Parathyroid adenoma (tissue), 2 donors: ENCODE measurements at regions not wholly inside any gene's neighbourhood (a gene's known extent, or its start where the extent isn't known, plus 50 kb on each side); places are given as distances from the start of the nearest gene placed in this dataset.

ENCODE experiments used
- H2AFZ ChIP-seq: fragments of 300-600 bp; sonication (generic); one replicate; pipeline ENCODE4 v1.7.0; 2017; ENCODE audit warnings: antibody characterized with exemption, mild to moderate bottlenecking
- H3K27ac ChIP-seq: fragments of 300-600 bp; sonication (generic); one replicate; pipeline ENCODE4 v1.7.0; 2017
- H3K27me3 ChIP-seq: fragments of 300-600 bp; sonication (generic); one replicate; pipeline ENCODE4 v1.7.0; 2017; ENCODE audit warnings: low read length; ENCODE audit not compliant: control insufficient read depth, insufficient read depth
- H3K36me3 ChIP-seq: fragments of 300-600 bp; sonication (generic); one replicate; pipeline ENCODE4 v1.7.0; 2017; ENCODE audit warnings: low read length; ENCODE audit not compliant: control insufficient read depth, insufficient read depth
- H3K4me1 ChIP-seq: fragments of 300-600 bp; sonication (generic); one replicate; pipeline ENCODE4 v1.7.0; 2017; ENCODE audit warnings: control low read depth
- H3K4me2 ChIP-seq: fragments of 300-600 bp; sonication (generic); one replicate; pipeline ENCODE4 v1.7.0; 2017; ENCODE audit warnings: low read length
- H3K4me3 ChIP-seq: fragments of 300-600 bp; sonication (generic); one replicate; pipeline ENCODE4 v1.7.0; 2017; ENCODE audit warnings: low read depth, low read length
- H3K79me2 ChIP-seq: fragments of 300-600 bp; sonication (generic); one replicate; pipeline ENCODE4 v1.7.0; 2017; ENCODE audit warnings: control low read depth
- H3K9ac ChIP-seq: fragments of 300-600 bp; sonication (generic); one replicate; pipeline ENCODE4 v1.7.0; 2017; ENCODE audit warnings: mild to moderate bottlenecking
- H3K9me3 ChIP-seq: fragments of 300-600 bp; sonication (generic); one replicate; pipeline ENCODE4 v1.7.0; 2017; ENCODE audit warnings: low read length; ENCODE audit not compliant: control insufficient read depth
- TF ChIP-seq, protein P1 (sequence below): fragments of 300-600 bp; sonication (generic); IDR thresholded peaks from one replicate; pipeline ENCODE4 v1.7.0; 2017; ENCODE audit warnings: antibody characterized with exemption, mild to moderate bottlenecking
- donor health status: primary hyperparathyroidism.

DNA sequence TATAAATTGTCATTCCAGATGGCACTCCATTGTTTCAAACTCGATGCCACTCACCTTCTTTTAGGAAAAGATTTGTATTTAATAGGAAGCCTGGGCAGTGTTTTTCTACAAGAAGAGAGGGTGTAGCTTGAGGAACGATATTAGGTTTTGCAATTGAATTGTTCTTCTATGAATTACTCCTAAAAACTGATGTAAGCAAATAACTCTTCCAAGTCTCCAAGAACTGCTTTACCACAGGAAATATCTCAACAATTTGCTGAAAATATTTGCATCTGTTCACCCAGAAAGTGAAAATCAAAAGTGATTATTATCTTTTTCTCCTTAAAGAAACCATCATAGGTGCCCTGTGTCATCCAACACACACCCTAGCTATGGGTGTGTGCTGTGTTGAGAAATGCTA is 261.3 kb upstream of the MEOX2 start:
- H3K79me2 ChIP-seq: no peaks in the 10 kb centered on the region
- TF ChIP-seq, protein P1, sequence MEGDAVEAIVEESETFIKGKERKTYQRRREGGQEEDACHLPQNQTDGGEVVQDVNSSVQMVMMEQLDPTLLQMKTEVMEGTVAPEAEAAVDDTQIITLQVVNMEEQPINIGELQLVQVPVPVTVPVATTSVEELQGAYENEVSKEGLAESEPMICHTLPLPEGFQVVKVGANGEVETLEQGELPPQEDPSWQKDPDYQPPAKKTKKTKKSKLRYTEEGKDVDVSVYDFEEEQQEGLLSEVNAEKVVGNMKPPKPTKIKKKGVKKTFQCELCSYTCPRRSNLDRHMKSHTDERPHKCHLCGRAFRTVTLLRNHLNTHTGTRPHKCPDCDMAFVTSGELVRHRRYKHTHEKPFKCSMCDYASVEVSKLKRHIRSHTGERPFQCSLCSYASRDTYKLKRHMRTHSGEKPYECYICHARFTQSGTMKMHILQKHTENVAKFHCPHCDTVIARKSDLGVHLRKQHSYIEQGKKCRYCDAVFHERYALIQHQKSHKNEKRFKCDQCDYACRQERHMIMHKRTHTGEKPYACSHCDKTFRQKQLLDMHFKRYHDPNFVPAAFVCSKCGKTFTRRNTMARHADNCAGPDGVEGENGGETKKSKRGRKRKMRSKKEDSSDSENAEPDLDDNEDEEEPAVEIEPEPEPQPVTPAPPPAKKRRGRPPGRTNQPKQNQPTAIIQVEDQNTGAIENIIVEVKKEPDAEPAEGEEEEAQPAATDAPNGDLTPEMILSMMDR: no peak
- H3K27ac ChIP-seq: no peak overlapping the region
- no peaks in the 10 kb centered on the region for H3K27me3 ChIP-seq
- no peaks in the 10 kb centered on the region for H3K9me3 ChIP-seq
- no peak overlapping the region for H2AFZ ChIP-seq
- H3K4me3 ChIP-seq: no peak overlapping the region
- no peaks in the 10 kb centered on the region for H3K4me1 ChIP-seq
- H3K36me3 ChIP-seq: no peaks in the 10 kb centered on the region
- H3K9ac ChIP-seq: no peak overlapping the region
- H3K4me2 ChIP-seq: no peak overlapping the region

DNA sequence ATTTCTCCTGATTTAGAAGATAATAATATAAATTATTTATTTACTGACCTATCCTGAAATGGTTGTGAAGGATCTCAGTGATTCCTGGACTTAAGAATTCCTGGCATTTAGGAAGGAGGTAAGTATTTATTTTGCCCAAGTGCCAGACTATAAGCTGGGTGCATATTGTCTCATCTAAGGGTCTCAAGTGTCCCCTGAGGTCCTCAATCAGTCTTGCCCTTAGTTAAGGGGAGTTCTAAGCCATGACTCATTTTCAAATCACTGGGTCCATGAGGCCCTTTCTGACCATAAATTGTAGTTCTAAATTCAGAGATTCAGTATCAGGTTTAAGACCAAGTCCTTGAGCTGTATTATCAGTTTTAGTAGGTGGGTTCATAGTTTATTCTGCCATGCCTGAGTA is 251.6 kb upstream of the MEOX2 start:
- no peaks in the 10 kb centered on the region for H3K79me2 ChIP-seq
- TF ChIP-seq, protein P1: no peak
- H3K9me3 ChIP-seq: no peaks in the 10 kb centered on the region
- no peaks in the 10 kb centered on the region for H3K4me1 ChIP-seq
- no peak overlapping the region for H3K9ac ChIP-seq
- H3K27ac ChIP-seq: no peak overlapping the region
- no peak overlapping the region for H2AFZ ChIP-seq
- no peak overlapping the region for H3K4me2 ChIP-seq
- no peak overlapping the region for H3K4me3 ChIP-seq
- no peaks in the 10 kb centered on the region for H3K27me3 ChIP-seq
- H3K36me3 ChIP-seq: no peaks in the 10 kb centered on the region

DNA sequence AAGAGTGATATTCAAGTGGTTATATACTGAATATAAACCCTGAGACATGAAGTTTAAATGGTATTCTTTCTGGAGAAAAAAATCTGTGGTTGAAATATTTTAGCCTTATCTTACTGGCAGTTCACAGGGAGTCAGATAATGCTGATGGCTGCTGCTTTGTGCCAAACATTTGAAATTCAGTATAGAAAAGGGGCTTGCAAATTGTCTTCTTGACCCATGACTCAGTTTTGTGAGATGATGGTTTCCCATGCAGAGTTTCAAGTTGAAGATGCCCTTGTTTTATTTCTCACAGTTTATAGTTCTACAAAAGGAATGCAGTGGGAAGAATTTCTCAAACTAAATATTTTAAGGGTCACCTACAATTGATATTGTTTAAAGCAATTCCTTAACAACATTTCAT is 251.1 kb upstream of the MEOX2 start:
- Histone ChIP-seq H3K4me3 (no peak overlapping the region), H3K4me2 (no peak overlapping the region), H3K9me3 (no peaks in the 10 kb centered on the region), H3K4me1 (no peaks in the 10 kb centered on the region), H3K27me3 (no peaks in the 10 kb centered on the region), H3K36me3 (no peaks in the 10 kb centered on the region), H3K27ac (no peak overlapping the region), H3K79me2 (no peaks in the 10 kb centered on the region), H2AFZ (no peak overlapping the region), H3K9ac (no peak overlapping the region)
- TF ChIP-seq, protein P1: no peak

DNA sequence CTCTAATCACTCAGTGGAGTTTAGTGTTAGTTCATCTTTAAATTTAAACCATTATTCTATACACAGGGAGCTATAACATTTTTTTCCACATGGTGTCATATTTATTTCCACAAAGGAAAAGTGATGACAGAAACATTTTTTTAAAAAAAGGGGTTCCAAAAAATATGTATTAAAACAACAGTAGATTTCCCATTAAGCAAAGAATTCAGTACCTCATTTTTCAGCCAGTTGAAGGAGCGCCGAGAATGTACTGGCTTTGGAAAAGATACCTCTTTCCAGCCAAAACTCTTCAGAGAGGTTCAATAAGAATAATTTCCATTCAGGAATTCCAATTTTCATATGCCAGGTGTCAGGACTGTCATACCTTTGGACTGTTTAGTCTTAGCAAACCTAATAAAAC is 250.5 kb upstream of the MEOX2 start:
- Histone ChIP-seq H3K9me3 (no peaks in the 10 kb centered on the region), H3K4me2 (no peak overlapping the region), H3K27me3 (no peaks in the 10 kb centered on the region), H3K4me1 (no peaks in the 10 kb centered on the region), H3K27ac (no peak overlapping the region), H3K36me3 (no peaks in the 10 kb centered on the region), H2AFZ (no peak overlapping the region), H3K9ac (no peak overlapping the region), H3K4me3 (no peak overlapping the region), H3K79me2 (no peaks in the 10 kb centered on the region)
- TF ChIP-seq, protein P1: no peak

DNA sequence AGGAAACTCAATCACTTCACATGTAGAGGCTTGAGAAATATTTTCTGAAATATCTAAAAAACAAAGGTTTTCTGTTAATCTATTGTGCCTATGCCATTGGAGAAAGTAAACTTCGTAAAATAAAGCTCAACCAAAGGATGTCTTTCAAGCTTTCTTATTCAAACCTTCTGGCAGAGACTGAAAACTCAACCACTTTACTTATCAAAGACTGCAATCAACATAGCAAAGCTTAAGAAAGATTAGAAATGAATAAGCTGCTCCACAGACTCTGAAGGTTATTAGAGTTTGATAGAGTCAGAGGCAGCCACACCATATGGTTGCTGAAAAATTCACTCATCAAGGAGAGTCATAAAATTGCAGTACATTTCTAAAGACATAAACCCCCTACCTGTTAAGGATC is 245.8 kb upstream of the MEOX2 start:
- H3K36me3 ChIP-seq: no peaks in the 10 kb centered on the region
- H3K9ac ChIP-seq: no peak overlapping the region
- no peaks in the 10 kb centered on the region for H3K9me3 ChIP-seq
- H2AFZ ChIP-seq: no peak overlapping the region
- H3K79me2 ChIP-seq: no peaks in the 10 kb centered on the region
- no peaks in the 10 kb centered on the region for H3K27me3 ChIP-seq
- no peak overlapping the region for H3K4me2 ChIP-seq
- no peak overlapping the region for H3K27ac ChIP-seq
- no peak overlapping the region for H3K4me3 ChIP-seq
- TF ChIP-seq, protein P1: no peak
- no peaks in the 10 kb centered on the region for H3K4me1 ChIP-seq
